DMS 273 treated with DMSO at 0.1 percent for 48 hours (cell line): ENCODE measurements at regions not wholly inside any gene's neighbourhood (a gene's known extent, or its start where the extent isn't known, plus 50 kb on each side); places are given as distances from the start of the nearest gene placed in this dataset.

Experiments
- DNase-seq: peaks from one replicate; lab custom pipeline; 2025; lab: John Stamatoyannopoulos, UW

GRCh38 chr15:93158097-93158900, 69.3 kb upstream of the RGMA start:
- DNase-seq = no peak

DNA sequence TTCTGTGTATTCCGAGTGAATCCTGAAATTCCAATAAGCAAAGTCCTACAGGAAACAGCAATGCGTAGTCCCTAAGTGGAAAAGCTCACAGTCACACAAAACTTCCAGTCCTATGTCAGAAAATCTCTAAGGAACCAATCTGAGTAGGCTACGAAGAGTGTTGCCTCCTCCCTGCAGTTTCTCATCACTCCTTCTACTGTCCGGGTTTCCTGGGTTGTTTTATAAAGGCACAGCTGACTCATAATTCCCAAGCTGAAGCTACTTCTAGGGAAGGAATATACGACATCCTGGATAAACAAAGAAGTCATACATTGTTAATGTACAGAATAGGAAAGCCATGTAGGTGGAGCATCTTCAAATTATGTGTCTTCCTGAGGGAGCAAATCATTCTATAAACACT, 65.7 kb upstream of the RGMA start:
- no peak for DNase-seq

GRCh38 chr15:93152951-93153350, 63.9 kb upstream of the RGMA start:
- DNase-seq = no peak

DNA sequence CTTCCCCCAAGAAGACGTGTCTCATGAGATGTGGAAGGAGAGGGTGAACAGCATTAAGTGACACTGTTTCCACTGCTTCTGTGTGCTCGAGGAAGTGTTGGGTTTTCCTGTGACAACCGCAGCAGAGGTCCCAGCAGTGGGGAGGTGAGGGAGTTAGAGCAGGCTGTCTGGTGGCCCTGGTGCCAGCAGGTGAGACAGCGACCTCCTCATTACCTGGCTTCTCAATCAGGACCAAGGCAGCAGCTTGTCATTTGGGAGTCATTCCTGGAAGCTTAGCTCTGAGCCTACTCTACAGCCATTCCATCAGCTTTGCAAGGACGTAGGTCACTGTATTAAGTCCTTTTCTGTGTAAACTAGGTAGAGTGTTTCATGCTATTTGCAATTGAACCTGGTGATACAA, 63.3 kb upstream of the RGMA start:
- DNase-seq = no peak

DNA sequence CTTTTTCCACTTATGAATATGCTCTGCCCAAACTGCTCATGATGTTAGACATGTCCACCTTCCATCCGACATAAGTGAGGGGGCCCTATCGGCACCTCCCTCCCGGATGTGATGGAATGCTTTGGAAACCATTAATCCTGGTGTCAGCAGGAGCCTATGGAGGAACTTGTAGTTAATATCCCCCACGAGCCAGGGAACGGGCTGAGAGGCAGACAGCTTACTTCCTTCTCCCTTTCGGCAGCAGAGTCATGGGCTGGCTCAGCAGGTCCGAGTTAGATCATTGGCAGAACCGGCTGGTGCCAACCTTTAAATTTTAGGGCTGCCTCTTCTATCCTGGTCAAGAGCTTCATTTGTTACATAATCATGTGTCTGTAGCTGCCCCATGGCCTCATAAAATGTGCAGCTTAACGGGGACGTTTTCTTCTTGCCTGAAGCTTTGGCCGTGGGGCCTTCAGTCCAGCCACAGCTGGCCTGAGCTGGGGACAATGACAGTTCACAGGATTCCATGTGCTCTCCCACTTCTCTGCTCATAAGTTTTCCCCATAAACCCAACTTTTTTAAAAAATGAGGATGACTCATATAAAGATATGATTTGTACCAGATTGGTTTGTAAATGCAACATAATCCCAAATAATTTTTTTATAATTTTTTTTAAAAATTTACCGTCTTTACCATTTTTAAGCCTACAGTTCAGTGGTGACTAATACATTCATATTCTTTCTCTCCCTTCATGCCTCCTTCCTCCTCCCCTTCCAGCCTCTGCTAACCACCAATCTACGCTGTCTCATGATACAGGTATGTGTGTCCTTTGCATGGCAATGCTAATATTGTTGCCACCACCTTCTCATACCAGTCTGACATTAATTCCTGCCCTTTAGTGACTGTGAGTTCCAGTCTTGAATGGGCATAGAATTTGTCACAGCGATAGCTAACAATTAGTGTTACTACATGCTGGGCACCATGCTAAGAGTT, 62.2 kb upstream of the RGMA start:
- no peak for DNase-seq

- no peak for DNase-seq
Measured at GRCh38 chr15:93146601-93147000, 57.6 kb upstream of the RGMA start.

GRCh38 chr15:93146196-93146595, 57.2 kb upstream of the RGMA start:
- no peak for DNase-seq

- no peak for DNase-seq
Measured at GRCh38 chr15:93144463-93145236, 55.6 kb upstream of the RGMA start.

- no peak for DNase-seq
Measured at GRCh38 chr15:93143186-93143585, 54.2 kb upstream of the RGMA start.

DNA sequence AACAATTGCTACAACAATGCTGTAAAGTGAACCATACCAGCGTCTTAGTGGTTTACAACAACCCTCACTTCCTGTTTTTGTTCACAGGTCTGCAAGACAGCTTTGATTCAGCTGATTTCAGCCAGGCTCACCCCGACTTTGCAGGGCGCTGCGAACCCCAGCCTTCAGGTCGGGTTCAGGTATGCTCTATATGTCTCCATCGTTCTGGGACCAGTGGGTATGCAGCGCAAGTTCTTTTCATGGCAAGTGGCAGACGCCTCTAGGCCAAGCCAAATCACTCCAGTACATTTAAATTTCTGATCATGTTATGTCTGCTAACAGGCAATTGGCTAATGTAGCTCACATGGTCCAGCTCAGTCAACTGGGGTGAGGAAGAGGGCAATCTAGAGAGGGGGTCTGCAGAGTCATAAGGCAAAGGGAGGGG, 52.4 kb upstream of the RGMA start:
- DNase-seq = no peak

- no peak for DNase-seq
Measured at GRCh38 chr15:93139436-93139835, 50.4 kb upstream of the RGMA start.

GRCh38 chr15:93138681-93139250, 49.8 kb upstream of the RGMA start:
- no peak for DNase-seq
